HG03432 (cell line): ENCODE measurements at regions not wholly inside any gene's neighbourhood (a gene's known extent, or its start where the extent isn't known, plus 50 kb on each side); places are given as distances from the start of the nearest gene placed in this dataset.
"Not testable (repeated sequence)": the region's sequence is repeated elsewhere in the genome, so short reads cannot be mapped to it uniquely, and the experiment has no call there.

Experiments
- ATAC-seq: cut with Tn5 transposase; IDR thresholded peaks from one replicate; pipeline ENCODE4 v1.9.1; 2021; ENCODE audit warnings: mild to moderate bottlenecking, moderate library complexity; ENCODE audit not compliant: unreplicated experiment

GRCh38 chr5:87042554-87042953, 225.1 kb upstream of the RASA1 start:
- no peak for ATAC-seq

GRCh38 chr5:87048156-87048555, 219.5 kb upstream of the RASA1 start:
- no peak for ATAC-seq

GRCh38 chr5:87049012-87049411, 218.7 kb upstream of the RASA1 start:
- not testable (repeated sequence) for ATAC-seq

GRCh38 chr5:87051502-87052113, 216.1 kb upstream of the RASA1 start:
- ATAC-seq = no peak

- no peak for ATAC-seq
Observed at GRCh38 chr5:87053146-87053545, 214.5 kb upstream of the RASA1 start.

- no peak for ATAC-seq
Observed at GRCh38 chr5:87054821-87055220, 212.9 kb upstream of the RASA1 start.

GRCh38 chr5:87061046-87061445, 206.6 kb upstream of the RASA1 start:
- no peak for ATAC-seq

- ATAC-seq = no peak
Observed at GRCh38 chr5:87069311-87069710, 198.4 kb upstream of the RASA1 start.

GRCh38 chr5:87069974-87070608, 197.6 kb upstream of the RASA1 start:
- ATAC-seq = peak; percentile 84

GRCh38 chr5:87074072-87074471, 193.6 kb upstream of the RASA1 start:
- no peak for ATAC-seq

- peak; percentile 97 for ATAC-seq
Observed at GRCh38 chr5:87074934-87075541, 192.6 kb upstream of the RASA1 start.

GRCh38 chr5:87076411-87076810, 191.3 kb upstream of the RASA1 start:
- ATAC-seq = no peak

GRCh38 chr5:87076931-87077330, 190.8 kb upstream of the RASA1 start:
- no peak for ATAC-seq

GRCh38 chr5:87079219-87079618, 188.5 kb upstream of the RASA1 start:
- ATAC-seq = no peak

- peak; percentile 16 for ATAC-seq
Observed at GRCh38 chr5:87081016-87081415, 186.7 kb upstream of the RASA1 start.

GRCh38 chr5:87081511-87082372, 185.9 kb upstream of the RASA1 start:
- peak; percentile 92 for ATAC-seq

GRCh38 chr5:87094347-87094746, 173.3 kb upstream of the RASA1 start:
- ATAC-seq = no peak

- no peak for ATAC-seq
Observed at GRCh38 chr5:87094833-87095232, 172.8 kb upstream of the RASA1 start.

- ATAC-seq = no peak
Observed at GRCh38 chr5:87095787-87096186, 171.9 kb upstream of the RASA1 start.

GRCh38 chr5:87097664-87098063, 170.0 kb upstream of the RASA1 start:
- no peak for ATAC-seq

- no peak for ATAC-seq
Observed at GRCh38 chr5:87099291-87099839, 168.3 kb upstream of the RASA1 start.
